GM18505 (cell line): ENCODE measurements at regions not wholly inside any gene's neighbourhood (a gene's known extent, or its start where the extent isn't known, plus 50 kb on each side); places are given as distances from the start of the nearest gene placed in this dataset.

Experiments
- ATAC-seq: cut with Tn5 transposase; IDR thresholded peaks from one replicate; pipeline ENCODE4 v1.9.1; 2021; ENCODE audit not compliant: unreplicated experiment
- POLR2A ChIP-seq: IDR thresholded peaks from 4 replicates; pipeline ENCODE4 v1.6.1; 2011; ENCODE audit warnings: borderline replicate concordance; ENCODE audit not compliant: insufficient read depth, insufficient read length; ENCODE audit errors: extremely low read depth

- no peak for ATAC-seq
- no peak for TF ChIP-seq POLR2A
These were observed 154.5 kb downstream of the OTOR start for GRCh38 chr20:16902662-16903061.

- ATAC-seq = no peak
- no peak for TF ChIP-seq POLR2A
These were observed 156.6 kb downstream of the OTOR start for GRCh38 chr20:16904751-16905150.

GRCh38 chr20:16914277-16914676, 166.1 kb downstream of the OTOR start:
- TF ChIP-seq POLR2A = no peak
- ATAC-seq = no peak

- no peak for ATAC-seq
These were observed 168.0 kb downstream of the OTOR start for GRCh38 chr20:16916165-16916564.

GRCh38 chr20:16917636-16918035, 169.5 kb downstream of the OTOR start:
- no peak for ATAC-seq
- TF ChIP-seq POLR2A = no peak

More at GRCh38 chr20:16916165-16916564, 168.0 kb downstream of the OTOR start:
- TF ChIP-seq POLR2A = no peak

GRCh38 chr20:16918366-16918765, 170.2 kb downstream of the OTOR start:
- TF ChIP-seq POLR2A = no peak
- ATAC-seq = no peak

- no peak for TF ChIP-seq POLR2A
- ATAC-seq = no peak
These were observed 171.7 kb downstream of the OTOR start for GRCh38 chr20:16919841-16920240.

- no peak for ATAC-seq
- TF ChIP-seq POLR2A = no peak
These were observed 174.7 kb downstream of the OTOR start for GRCh38 chr20:16922834-16923233.

GRCh38 chr20:16926626-16927430, 178.7 kb downstream of the OTOR start:
- TF ChIP-seq POLR2A = no peak
- ATAC-seq = no peak

GRCh38 chr20:16929756-16930155, 181.6 kb downstream of the OTOR start:
- no peak for TF ChIP-seq POLR2A

GRCh38 chr20:16930656-16931055, 182.5 kb downstream of the OTOR start:
- TF ChIP-seq POLR2A = no peak
- ATAC-seq = no peak

More at GRCh38 chr20:16929756-16930155, 181.6 kb downstream of the OTOR start:
- ATAC-seq = no peak

- ATAC-seq = no peak
- no peak for TF ChIP-seq POLR2A
These were observed 190.9 kb downstream of the OTOR start for GRCh38 chr20:16939051-16939450.

- TF ChIP-seq POLR2A = no peak
- no peak for ATAC-seq
These were observed 192.5 kb downstream of the OTOR start for GRCh38 chr20:16940701-16941100.

- TF ChIP-seq POLR2A = no peak
- no peak for ATAC-seq
These were observed 193.9 kb downstream of the OTOR start for GRCh38 chr20:16942051-16942450.
